HG03045 (cell line): ENCODE measurements at regions not wholly inside any gene's neighbourhood (a gene's known extent, or its start where the extent isn't known, plus 50 kb on each side); places are given as distances from the start of the nearest gene placed in this dataset.
"Not testable (repeated sequence)": the region's sequence is repeated elsewhere in the genome, so short reads cannot be mapped to it uniquely, and the experiment has no call there.

Source experiments
- ATAC-seq: cut with Tn5 transposase; IDR thresholded peaks from one replicate; pipeline ENCODE4 v1.9.1; 2021; ENCODE audit warnings: mild to moderate bottlenecking, moderate library complexity; ENCODE audit not compliant: unreplicated experiment

- ATAC-seq = no peak
These were observed 70.6 kb downstream of the RSL24D1 start for GRCh38 chr15:55126111-55126510.

- ATAC-seq = no peak
These were observed 72.1 kb downstream of the RSL24D1 start for GRCh38 chr15:55124616-55125015.

GRCh38 chr15:55118344-55118870, 78.3 kb downstream of the RSL24D1 start:
- no peak for ATAC-seq

GRCh38 chr15:55116636-55117035, 80.1 kb downstream of the RSL24D1 start:
- ATAC-seq = no peak

DNA sequence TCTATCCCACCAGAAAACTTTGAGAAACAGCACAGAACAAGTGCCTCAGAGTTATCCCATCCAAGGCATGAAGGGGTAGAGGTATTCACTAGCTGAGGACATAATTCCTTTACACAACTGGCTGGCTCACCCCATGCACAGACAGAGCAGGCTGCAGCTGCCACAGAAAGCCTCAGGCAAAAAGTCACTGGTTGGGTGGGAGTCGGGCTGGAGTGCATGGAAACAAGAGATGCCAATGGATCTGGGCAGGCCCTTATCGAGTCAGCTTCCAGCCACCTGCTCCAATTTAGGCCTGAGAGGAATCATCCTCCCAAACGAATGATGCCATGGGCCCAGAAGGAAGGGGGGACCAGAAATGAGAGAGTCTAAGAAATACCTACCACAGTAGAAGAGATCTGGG, 83.0 kb downstream of the RSL24D1 start:
- no peak for ATAC-seq

GRCh38 chr15:55112706-55113105, 84.0 kb downstream of the RSL24D1 start:
- no peak for ATAC-seq

DNA sequence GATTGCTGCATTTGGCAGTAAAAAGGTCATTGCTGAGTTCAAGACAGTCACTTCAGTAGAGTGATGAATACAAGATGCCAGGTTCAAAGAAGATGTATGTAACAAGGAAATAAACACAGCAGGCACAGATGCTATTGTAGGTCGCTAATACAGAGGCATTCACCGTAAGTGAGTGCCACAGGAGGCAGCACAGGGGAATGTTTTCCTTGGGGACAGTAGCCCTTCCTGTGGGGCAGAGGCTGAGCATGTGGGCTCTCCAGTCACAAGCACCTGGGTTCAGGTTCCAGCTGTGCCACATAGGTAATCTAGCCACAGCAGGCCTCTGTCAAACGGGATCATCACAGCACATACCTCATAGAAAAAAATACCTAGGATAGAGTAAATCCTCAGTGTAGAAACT, 86.3 kb downstream of the RSL24D1 start:
- ATAC-seq = no peak

GRCh38 chr15:55108858-55109518, 87.8 kb downstream of the RSL24D1 start:
- ATAC-seq = no peak

GRCh38 chr15:55108448-55108847, 88.3 kb downstream of the RSL24D1 start:
- ATAC-seq = no peak

GRCh38 chr15:55106155-55106554, 90.6 kb downstream of the RSL24D1 start:
- ATAC-seq = no peak

DNA sequence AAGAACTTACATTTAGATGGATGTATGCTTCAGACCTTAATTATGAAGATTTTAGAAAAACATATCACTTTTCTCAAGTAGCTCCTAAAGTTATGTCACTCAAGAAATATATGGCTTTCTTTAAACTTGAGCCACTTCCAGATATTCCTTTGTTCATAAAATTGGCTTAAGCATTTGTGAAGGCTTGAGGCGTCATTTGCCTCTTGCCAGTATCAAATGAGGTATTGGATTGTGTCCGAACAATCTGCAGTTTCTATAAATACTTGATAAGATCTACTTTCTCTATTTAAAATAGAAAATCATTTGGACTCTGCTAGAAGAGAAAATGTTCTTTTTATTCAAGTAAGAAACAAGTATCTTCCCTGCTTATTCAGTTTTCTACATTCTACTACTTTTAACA, 102.6 kb downstream of the RSL24D1 start:
- ATAC-seq = no peak

DNA sequence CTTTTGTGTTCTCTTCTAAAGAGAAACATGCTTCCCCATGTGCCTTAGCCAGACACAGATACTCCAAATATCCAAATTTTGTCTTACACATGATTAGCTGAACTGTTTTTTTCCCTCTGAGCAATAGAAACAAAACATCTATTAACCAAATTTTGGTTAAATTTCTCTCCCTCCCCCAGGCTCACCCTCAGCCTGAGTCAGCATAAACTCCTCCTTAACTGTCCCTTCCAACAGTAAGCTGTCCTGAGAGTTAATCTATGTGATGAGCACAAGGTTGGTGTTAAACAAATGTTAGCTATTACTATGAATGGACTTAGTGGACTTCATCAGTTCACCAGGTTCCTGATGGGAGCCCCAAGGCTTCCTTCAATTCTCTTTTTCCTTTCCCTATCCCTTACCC, 108.5 kb downstream of the RSL24D1 start:
- no peak for ATAC-seq

- no peak for ATAC-seq
These were observed 112.1 kb downstream of the RSL24D1 start for GRCh38 chr15:55084673-55085072.

DNA sequence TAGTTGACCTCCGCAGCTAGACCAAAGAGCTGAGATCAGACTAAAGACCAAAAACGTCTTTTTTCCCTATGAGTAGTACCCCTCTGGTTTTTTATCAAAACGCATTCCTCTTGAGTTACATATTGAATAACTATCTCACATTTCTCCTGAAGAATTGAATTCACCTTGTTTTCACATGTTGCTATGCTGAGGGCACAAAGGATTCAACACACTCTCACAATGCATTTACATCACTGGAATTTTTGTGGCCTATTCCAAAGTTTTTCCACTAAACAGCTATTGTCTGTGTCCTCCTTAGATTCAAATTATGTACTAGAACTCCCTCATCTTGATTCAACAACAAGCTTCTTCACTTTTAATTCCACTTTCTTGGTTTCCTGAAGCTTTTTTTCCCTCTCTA, 112.5 kb downstream of the RSL24D1 start:
- ATAC-seq = no peak

GRCh38 chr15:55077052-55077451, 119.7 kb downstream of the RSL24D1 start:
- not testable (repeated sequence) for ATAC-seq

DNA sequence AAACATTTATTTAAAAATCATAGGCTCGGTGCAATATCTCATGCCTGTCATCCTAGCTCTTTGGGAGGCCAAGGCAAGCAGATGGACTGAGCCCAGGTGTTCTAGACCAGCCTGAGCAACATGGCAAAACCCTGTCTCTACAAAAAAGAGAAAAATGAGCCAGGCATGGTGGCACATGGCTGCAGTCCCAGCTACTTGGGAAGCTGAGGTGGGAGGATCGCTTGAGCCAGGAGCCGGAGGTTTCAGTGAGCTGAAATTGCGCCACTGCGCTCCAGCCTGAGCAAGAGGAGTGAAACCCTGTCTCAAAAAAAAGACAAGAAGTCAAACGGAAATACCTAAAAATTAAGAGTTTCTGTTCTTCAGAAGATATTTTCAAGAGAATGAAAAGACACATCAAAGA, 122.3 kb downstream of the RSL24D1 start:
- no peak for ATAC-seq

- ATAC-seq = not testable (repeated sequence)
These were observed 132.8 kb downstream of the RSL24D1 start for GRCh38 chr15:55063970-55064369.

- no peak for ATAC-seq
These were observed 135.9 kb downstream of the RSL24D1 start for GRCh38 chr15:55060836-55061235.

GRCh38 chr15:55056500-55056899, 140.2 kb downstream of the RSL24D1 start:
- ATAC-seq = no peak

- no peak for ATAC-seq
These were observed 152.6 kb downstream of the RSL24D1 start for GRCh38 chr15:55044162-55044561.

GRCh38 chr15:55037071-55037470, 159.7 kb downstream of the RSL24D1 start:
- no peak for ATAC-seq

GRCh38 chr15:55035749-55036148, 161.0 kb downstream of the RSL24D1 start:
- no peak for ATAC-seq

GRCh38 chr15:55033574-55033973, 163.2 kb downstream of the RSL24D1 start:
- ATAC-seq = no peak
